H1 (cell line): ENCODE measurements at regions not wholly inside any gene's neighbourhood (a gene's known extent, or its start where the extent isn't known, plus 50 kb on each side); places are given as distances from the start of the nearest gene placed in this dataset.

Experiments used
- CTCF ChIA-PET: fragments of 300-600 bp; sonication (Branson Sonifier 250); formaldehyde crosslinking; loops from one replicate; lab custom pipeline; 2021; ENCODE audit not compliant: partially characterized antibody; lab: Charles Lee
- POLR2A ChIA-PET: fragments of 300-600 bp; sonication (Branson Sonifier 250); formaldehyde crosslinking; loops from one replicate; lab custom pipeline; 2021; ENCODE audit warnings: inconsistent platforms; ENCODE audit not compliant: partially characterized antibody; lab: Charles Lee
- DNase-seq, 2 experiments: peaks; one replicate each; pipeline versions ENCODE4 v3.0.0 to v3.0.0-alpha.2; 2010 to 2022; ENCODE audit warnings: low spot score in 2 of 2, low read depth in 1 of 2, mixed read lengths in 1 of 2
- FAIRE-seq: peaks from 2 replicates; lab custom pipeline; 2011; peaks lifted over from hg19 to GRCh38; lab: Jason Lieb, UNC
- H2AFZ ChIP-seq: 2 replicates; pipeline ENCODE4 v1.8.1; 2012; ENCODE audit warnings: low read length, inconsistent platforms
- H2AK5ac ChIP-seq: 2 replicates; pipeline ENCODE4 v1.6.1; 2013; ENCODE audit warnings: low read depth, low read length
- H2BK120ac ChIP-seq: replicated peaks from 2 replicates; pipeline ENCODE3; 2013; ENCODE audit warnings: low read depth, low read length, inconsistent platforms
- H2BK12ac ChIP-seq: 2 replicates; pipeline ENCODE4 v1.6.1; 2013; ENCODE audit warnings: low read depth, low read length
- H2BK15ac ChIP-seq: 2 replicates; pipeline ENCODE4 v1.6.1; 2013; ENCODE audit warnings: low read length
- H2BK20ac ChIP-seq: 2 replicates; pipeline ENCODE4 v1.6.1; 2013; ENCODE audit warnings: low read length
- H2BK5ac ChIP-seq: 2 replicates; pipeline ENCODE4 v1.6.1; 2013; ENCODE audit warnings: low read depth, low read length
- H3K14ac ChIP-seq: 2 replicates; pipeline ENCODE4 v1.6.1; 2013; ENCODE audit warnings: inconsistent platforms; ENCODE audit not compliant: insufficient read length
- H3K18ac ChIP-seq: 2 replicates; pipeline ENCODE4 v1.6.1; 2013; ENCODE audit warnings: low read length; ENCODE audit errors: extremely low read depth
- H3K23ac ChIP-seq: 2 replicates; pipeline ENCODE4 v1.6.1; 2013; ENCODE audit warnings: inconsistent platforms; ENCODE audit not compliant: insufficient read length
- H3K23me2 ChIP-seq: 2 replicates; pipeline ENCODE4 v1.6.1; 2013; ENCODE audit warnings: low read depth, low read length
- H3K27ac ChIP-seq: 2 replicates; pipeline ENCODE4 v1.6.1; 2011; ENCODE audit warnings: low read depth, low read length, inconsistent platforms
- H3K27me3 ChIP-seq, 4 experiments: replicated peaks in 1 of 4; 1 replicate in 1 of 4; 2 replicates in 3 of 4; pipeline versions ENCODE4 v1.6.1 to v1.8.1; 2011 to 2013; ENCODE audit warnings: low read length in 3 of 4, mild to moderate bottlenecking in 3 of 4, inconsistent platforms in 2 of 4, mixed read lengths in 2 of 4, moderate library complexity in 1 of 4; ENCODE audit not compliant: control insufficient read depth in 3 of 4, insufficient read depth in 3 of 4; ENCODE audit errors: extremely low read depth in 1 of 4
- H3K36me3 ChIP-seq, 4 experiments: 2 replicates each; pipeline versions ENCODE4 v1.6.1 to v1.8.1; 2011 to 2013; ENCODE audit warnings: mild to moderate bottlenecking in 4 of 4, low read length in 3 of 4, moderate library complexity in 2 of 4, control low read depth in 1 of 4, inconsistent platforms in 1 of 4; ENCODE audit not compliant: insufficient read depth in 4 of 4, control insufficient read depth in 2 of 4
- H3K4ac ChIP-seq: replicated peaks from 2 replicates; pipeline ENCODE3; 2013; ENCODE audit warnings: low read length, low read depth, mixed read lengths, inconsistent platforms; ENCODE audit not compliant: insufficient read length
- H3K4me1 ChIP-seq, 4 experiments: replicated peaks in 1 of 4; 1 replicate in 1 of 4; 2 replicates in 3 of 4; pipeline versions ENCODE4 v1.6.1 to v1.8.1; 2011 to 2013; ENCODE audit warnings: low read length in 3 of 4, inconsistent platforms in 2 of 4, mixed read lengths in 1 of 4; ENCODE audit not compliant: insufficient read depth in 4 of 4, control insufficient read depth in 3 of 4
- H3K4me2 ChIP-seq, 2 experiments: 2 replicates each; pipeline versions ENCODE4 v1.6.1 to v1.8.1; 2011 to 2013; ENCODE audit warnings: low read depth in 2 of 2, low read length in 2 of 2, control low read depth in 1 of 2, inconsistent platforms in 1 of 2, mild to moderate bottlenecking in 1 of 2; ENCODE audit not compliant: insufficient read depth in 1 of 2
- H3K4me3 ChIP-seq, 4 experiments: fragments of 200-600, 300-600 bp in 1 of 4; sonication (generic), shearing (Covaris generic), sonication (Bioruptor Twin) in 1 of 4; 2 replicates each; pipeline versions ENCODE4 v1.5.1 to v1.8.1; 2011 to 2016; ENCODE audit warnings: low read length in 4 of 4, low read depth in 3 of 4, control low read depth in 2 of 4, inconsistent platforms in 2 of 4, mild to moderate bottlenecking in 2 of 4, mixed read lengths in 1 of 4, moderate library complexity in 1 of 4; ENCODE audit not compliant: insufficient read depth in 2 of 4; ENCODE audit errors: extremely low read depth in 1 of 4
- H3K56ac ChIP-seq: replicated peaks from 2 replicates; pipeline ENCODE3; 2013; ENCODE audit warnings: low read depth, mild to moderate bottlenecking, mixed read lengths, low read length, inconsistent platforms; ENCODE audit not compliant: insufficient read length
- H3K79me1 ChIP-seq: 2 replicates; pipeline ENCODE4 v1.6.1; 2013; ENCODE audit warnings: low read depth, low read length, control low read depth
- H3K79me2 ChIP-seq, 2 experiments: 2 replicates each; pipeline versions ENCODE4 v1.6.1 to v1.8.1; 2012 to 2013; ENCODE audit warnings: low read length in 2 of 2, mild to moderate bottlenecking in 2 of 2, inconsistent platforms in 1 of 2; ENCODE audit not compliant: insufficient read depth in 2 of 2, control insufficient read depth in 1 of 2
- H3K9ac ChIP-seq, 4 experiments: replicated peaks in 1 of 4; 1 replicate in 1 of 4; 2 replicates in 3 of 4; pipeline versions ENCODE4 v1.6.1 to v1.8.1; 2011 to 2013; ENCODE audit warnings: low read depth in 3 of 4, low read length in 3 of 4, control low read depth in 2 of 4, mild to moderate bottlenecking in 2 of 4, moderate library complexity in 2 of 4, inconsistent platforms in 1 of 4; ENCODE audit errors: extremely low read depth in 1 of 4
- H3K9me3 ChIP-seq, 2 experiments: 2 replicates each; pipeline versions ENCODE4 v1.6.1 to v1.8.1; 2012 to 2013; ENCODE audit warnings: mild to moderate bottlenecking in 2 of 2, moderate library complexity in 2 of 2, control low read depth in 1 of 2, inconsistent platforms in 1 of 2, low read depth in 1 of 2, low read length in 1 of 2, mixed read lengths in 1 of 2; ENCODE audit not compliant: insufficient read depth in 2 of 2
- H4K20me1 ChIP-seq, 2 experiments: replicated peaks in 1 of 2; 2 replicates each; pipeline versions ENCODE3 to v1.8.1; 2011 to 2013; ENCODE audit warnings: inconsistent platforms in 2 of 2, low read length in 2 of 2, mild to moderate bottlenecking in 1 of 2; ENCODE audit not compliant: insufficient read depth in 2 of 2, control insufficient read depth in 1 of 2
- H4K5ac ChIP-seq: 2 replicates; pipeline ENCODE4 v1.6.1; 2013; ENCODE audit warnings: low read length, low read depth, mixed read lengths, inconsistent platforms; ENCODE audit not compliant: insufficient read length
- H4K8ac ChIP-seq: 2 replicates; pipeline ENCODE4 v1.8.0; 2013; ENCODE audit warnings: mild to moderate bottlenecking, moderate library complexity, low read length, inconsistent platforms; ENCODE audit not compliant: insufficient read depth; ENCODE audit errors: extremely low read depth
- H4K91ac ChIP-seq: replicated peaks from 2 replicates; pipeline ENCODE3; 2013; ENCODE audit warnings: low read length, mixed read lengths, inconsistent platforms; ENCODE audit not compliant: insufficient read length
- GTF2F1 ChIP-seq: IDR thresholded peaks from 2 replicates; pipeline ENCODE4 v1.6.1; 2012; ENCODE audit warnings: low read depth, low read length, improper control_type of control experiment, borderline replicate concordance
- KDM4A ChIP-seq: IDR thresholded peaks from one replicate; pipeline ENCODE4 v1.7.1; 2012; ENCODE audit warnings: low read depth, mild to moderate bottlenecking, moderate library complexity, low read length, inconsistent platforms; ENCODE audit not compliant: severe bottlenecking
- SP4 ChIP-seq: IDR thresholded peaks from 2 replicates; pipeline ENCODE4 v1.6.1; 2012; ENCODE audit warnings: low read length, inconsistent platforms
- ZNF274 ChIP-seq: IDR thresholded peaks from 2 replicates; pipeline ENCODE4 v1.7.0; 2012; ENCODE audit warnings: low read length, borderline replicate concordance; ENCODE audit errors: extremely low read depth
- WGBS, 2 experiments: shearing (Covaris generic) in 1 of 2; methylation state at CpG; one replicate each; pipeline versions ENCODE4 v1.1.6 to v1.1.7; 2013 to 2015; ENCODE audit warnings: low lambda C conversion rate in 2 of 2, mixed read lengths in 2 of 2, inconsistent platforms in 1 of 2, low coverage in 1 of 2, missing lambda C conversion rate in 1 of 2; ENCODE audit not compliant: insufficient replicate concordance in 2 of 2, insufficient coverage in 1 of 2, insufficient read length in 1 of 2; ENCODE audit errors: extremely low coverage in 1 of 2, missing lambda C conversion rate in 1 of 2; 5-methylcytosine and 5-hydroxymethylcytosine counted together

- no peak overlapping the region for H2BK12ac ChIP-seq
- no peak overlapping the region for H3K9ac ChIP-seq
- H3K56ac ChIP-seq: no peak overlapping the region
- no peaks in the 10 kb centered on the region for H4K20me1 ChIP-seq
- no peak overlapping the region for H2BK120ac ChIP-seq
- no peak overlapping the region for H2AK5ac ChIP-seq
- CTCF ChIA-PET: interaction anchor here (0.6 to 2.1 kb wide), 11 partner anchors 7 to 1203 kb away, joined by 3 to 9 read pairs (median 4); no protein-coding TSS in a partner anchor
- DNase-seq (no peak), FAIRE-seq (no peak)
- no peak overlapping the region for H3K27ac ChIP-seq
- TF ChIP-seq SP4 (no peak), GTF2F1 (no peak), ZNF274 (no peak), KDM4A (no peak)
- H3K18ac ChIP-seq: no peak overlapping the region
- no peak overlapping the region for H4K91ac ChIP-seq
- no peak overlapping the region for H3K23ac ChIP-seq
- peaks cover 0 to under 1% (median 0%) of the 10 kb centered on the region in 4 experiments; a peak in 1 of 8 replicates for H3K36me3 ChIP-seq
- no peaks in the 10 kb centered on the region for H3K79me1 ChIP-seq
- no peak overlapping the region for H3K4me2 ChIP-seq
- H4K5ac ChIP-seq: no peak overlapping the region
- H3K4ac ChIP-seq: no peak overlapping the region
- peaks cover 2% of the 10 kb centered on the region; the same call in 1 of the 2 replicates for H3K23me2 ChIP-seq
- no peaks in the 10 kb centered on the region for H3K79me2 ChIP-seq
- no peak overlapping the region for H4K8ac ChIP-seq
- no peaks in the 10 kb centered on the region for H3K9me3 ChIP-seq
- no peak overlapping the region for H2AFZ ChIP-seq
- no peak overlapping the region for H3K4me3 ChIP-seq
- peaks cover 3 to 10% (median 5%) of the 10 kb centered on the region in 4 experiments for H3K4me1 ChIP-seq
- H3K27me3 ChIP-seq: no peaks in the 10 kb centered on the region; a peak in 1 of 7 replicates
- 89% methylated on average over 10 of the region's 10 CpGs; no CpG with 5 or more reads in 1 of the 2 experiments for WGBS, 2 experiments
- H2BK20ac ChIP-seq: no peak overlapping the region
- POLR2A ChIA-PET: interaction anchor here (0.9 to 1.4 kb wide), 4 partner anchors 8 to 119 kb away, joined by 3 to 5 read pairs (median 3); no protein-coding TSS in a partner anchor
- no peak overlapping the region for H3K14ac ChIP-seq
- H2BK15ac ChIP-seq: no peak overlapping the region
- H2BK5ac ChIP-seq: no peak overlapping the region
These were observed 165.4 kb downstream of the CD83 start for GRCh38 chr6:14282854-14283505.
